AG04450 (cell line): ENCODE measurements at regions not wholly inside any gene's neighbourhood (a gene's known extent, or its start where the extent isn't known, plus 50 kb on each side); places are given as distances from the start of the nearest gene placed in this dataset.

Source experiments
- CTCF ChIA-PET: fragments of 300-600, 350-600 bp; formaldehyde crosslinking; extraction: SDS; loops from one replicate; lab custom pipeline; 2022; ENCODE audit warnings: antibody characterized with exemption, inconsistent platforms; lab: Charles Lee
- POLR2A ChIA-PET: fragments of 350-600 bp; formaldehyde crosslinking; extraction: SDS; loops from one replicate; lab custom pipeline; 2021; ENCODE audit warnings: antibody characterized with exemption, inconsistent platforms; lab: Yijun Ruan, JAX
- DNase-seq: peaks from one replicate; pipeline ENCODE4 v3.0.0-alpha.2; 2011; ENCODE audit warnings: low read depth, low spot score
- H3K27ac ChIP-seq: one replicate; pipeline ENCODE4 v1.5.1; 2012; ENCODE audit warnings: low read depth, low read length, control low read depth
- H3K27me3 ChIP-seq: one replicate; pipeline ENCODE4 v1.6.0; 2012; ENCODE audit warnings: low read length; ENCODE audit not compliant: control insufficient read depth, insufficient read depth
- H3K4me3 ChIP-seq: 2 replicates; pipeline ENCODE4 v1.5.1; 2011; ENCODE audit warnings: mild to moderate bottlenecking, low read depth, low read length, control low read depth
- H3K9me3 ChIP-seq: 2 replicates; pipeline ENCODE4 v1.5.1; 2012; ENCODE audit warnings: low read length; ENCODE audit not compliant: control insufficient read depth, insufficient read depth
- TF ChIP-seq, protein P1 (sequence below): IDR thresholded peaks from 2 replicates; pipeline ENCODE4 v1.5.1; 2011; ENCODE audit warnings: low read depth, low read length, control low read depth, inconsistent platforms

DNA sequence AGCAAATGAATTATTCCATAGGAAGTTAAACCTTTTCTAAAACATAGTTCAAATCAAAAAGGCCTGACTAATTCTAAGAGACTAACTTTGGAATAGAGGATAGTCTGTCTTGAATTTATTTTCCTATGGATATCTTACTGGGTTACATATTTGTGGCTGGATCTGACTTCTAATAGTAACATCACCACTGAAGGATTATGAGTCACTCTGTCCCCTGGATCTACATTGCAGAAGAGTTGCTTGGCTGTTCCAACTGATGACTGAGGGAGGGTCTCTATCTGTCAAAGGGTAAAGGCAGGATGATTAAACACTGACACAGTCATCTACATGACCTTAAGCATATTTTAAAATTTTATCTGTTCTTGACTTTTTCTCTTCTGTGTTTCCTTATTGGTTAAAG, 119.6 kb upstream of the FST start:
- Histone ChIP-seq H3K9me3 (no peaks in the 10 kb centered on the region), H3K4me3 (no peak overlapping the region), H3K27me3 (no peaks in the 10 kb centered on the region), H3K27ac (no peak overlapping the region)
- TF ChIP-seq, protein P1, sequence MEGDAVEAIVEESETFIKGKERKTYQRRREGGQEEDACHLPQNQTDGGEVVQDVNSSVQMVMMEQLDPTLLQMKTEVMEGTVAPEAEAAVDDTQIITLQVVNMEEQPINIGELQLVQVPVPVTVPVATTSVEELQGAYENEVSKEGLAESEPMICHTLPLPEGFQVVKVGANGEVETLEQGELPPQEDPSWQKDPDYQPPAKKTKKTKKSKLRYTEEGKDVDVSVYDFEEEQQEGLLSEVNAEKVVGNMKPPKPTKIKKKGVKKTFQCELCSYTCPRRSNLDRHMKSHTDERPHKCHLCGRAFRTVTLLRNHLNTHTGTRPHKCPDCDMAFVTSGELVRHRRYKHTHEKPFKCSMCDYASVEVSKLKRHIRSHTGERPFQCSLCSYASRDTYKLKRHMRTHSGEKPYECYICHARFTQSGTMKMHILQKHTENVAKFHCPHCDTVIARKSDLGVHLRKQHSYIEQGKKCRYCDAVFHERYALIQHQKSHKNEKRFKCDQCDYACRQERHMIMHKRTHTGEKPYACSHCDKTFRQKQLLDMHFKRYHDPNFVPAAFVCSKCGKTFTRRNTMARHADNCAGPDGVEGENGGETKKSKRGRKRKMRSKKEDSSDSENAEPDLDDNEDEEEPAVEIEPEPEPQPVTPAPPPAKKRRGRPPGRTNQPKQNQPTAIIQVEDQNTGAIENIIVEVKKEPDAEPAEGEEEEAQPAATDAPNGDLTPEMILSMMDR, result no peak
- DNase-seq, result peak; percentile 53
- ChIA-PET CTCF (no interaction called here), POLR2A (no interaction called here)

DNA sequence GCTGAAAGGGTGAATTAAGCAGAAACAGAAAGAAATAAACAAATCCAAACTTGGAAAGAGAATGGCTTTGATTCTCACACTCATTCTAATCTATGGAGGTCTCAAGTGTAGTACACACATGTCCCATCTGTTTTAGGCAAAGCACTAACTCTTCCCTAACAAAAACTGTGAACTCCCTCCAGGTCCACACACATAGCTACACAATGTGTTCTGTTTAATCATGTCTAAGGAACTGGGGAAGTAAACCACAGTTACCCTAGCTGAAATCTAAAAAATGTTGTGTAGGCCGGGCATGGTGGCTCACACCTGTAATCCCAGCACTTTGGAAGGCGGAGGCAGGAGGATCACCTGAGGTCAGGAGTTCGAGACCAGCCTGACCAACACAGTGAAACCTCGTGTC, 118.7 kb upstream of the FST start:
- H3K9me3 ChIP-seq, result no peaks in the 10 kb centered on the region
- TF ChIP-seq, protein P1, result no peak
- ChIA-PET POLR2A (interaction anchor here (0.6 kb wide), 1 partner anchor 1029 kb away, joined by 3 read pairs; no protein-coding TSS in a partner anchor), CTCF (no interaction called here)
- peak overlapping the region; percentile 74 for H3K27ac ChIP-seq
- H3K4me3 ChIP-seq, result no peak overlapping the region
- no peaks in the 10 kb centered on the region for H3K27me3 ChIP-seq
- DNase-seq, result no peak

DNA sequence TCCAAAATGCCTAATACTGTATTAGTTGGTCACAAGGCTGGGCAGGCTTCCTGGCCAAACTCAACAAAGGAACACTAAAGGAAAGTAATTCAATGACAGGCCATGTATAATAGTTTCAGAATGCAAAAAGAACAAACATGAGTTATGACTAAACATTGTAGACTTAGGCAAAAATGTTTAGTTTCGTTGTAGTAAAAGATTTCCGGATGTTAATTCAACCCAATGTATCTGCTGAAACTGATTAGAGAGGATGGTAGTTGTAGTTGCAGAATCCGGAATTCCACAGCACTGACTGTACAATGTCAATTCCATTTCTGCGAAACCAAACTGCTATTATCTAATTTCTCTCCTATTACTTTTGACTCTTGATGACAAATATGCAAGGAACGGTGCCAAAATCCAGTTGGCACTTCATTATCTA, 117.9 kb upstream of the FST start:
- Histone ChIP-seq H3K27ac (peak overlapping the region; percentile 74), H3K27me3 (no peaks in the 10 kb centered on the region), H3K9me3 (no peaks in the 10 kb centered on the region), H3K4me3 (no peak overlapping the region)
- TF ChIP-seq, protein P1, result no peak
- DNase-seq, result peak; percentile 77
- POLR2A ChIA-PET, result interaction anchor here (2.0 kb wide), 1 partner anchor 56 kb away, joined by 6 read pairs; no protein-coding TSS in a partner anchor
- CTCF ChIA-PET, result no interaction called here

DNA sequence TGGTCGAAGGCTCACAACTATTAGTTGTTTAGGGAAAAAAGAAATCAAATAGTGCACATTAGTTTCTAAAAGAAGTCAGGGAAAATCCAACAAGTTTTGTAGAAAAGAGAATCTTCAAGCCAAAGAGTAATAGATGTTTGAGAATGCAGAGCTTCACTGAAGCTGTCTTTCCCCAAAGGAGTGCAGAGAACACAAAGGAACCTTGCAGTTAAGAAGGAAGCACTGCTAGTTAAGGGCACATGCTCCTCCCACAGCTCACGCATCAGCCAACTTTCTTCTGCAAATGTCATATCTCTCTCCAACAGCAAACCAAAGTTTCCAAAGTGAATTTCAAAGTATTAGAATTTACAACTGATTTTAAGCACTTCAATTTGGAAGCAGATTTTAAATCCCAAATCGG, 116.4 kb upstream of the FST start:
- ChIA-PET CTCF (interaction anchor here (1.5 kb wide), 1 partner anchor 67 kb away, joined by 5 read pairs; no protein-coding TSS in a partner anchor), POLR2A (interaction anchor here (2.0 kb wide), 1 partner anchor 55 kb away, joined by 6 read pairs; no protein-coding TSS in a partner anchor)
- Histone ChIP-seq H3K27ac (no peak overlapping the region), H3K27me3 (no peaks in the 10 kb centered on the region), H3K4me3 (no peak overlapping the region), H3K9me3 (no peaks in the 10 kb centered on the region)
- no peak for DNase-seq
- TF ChIP-seq, protein P1, result no peak

DNA sequence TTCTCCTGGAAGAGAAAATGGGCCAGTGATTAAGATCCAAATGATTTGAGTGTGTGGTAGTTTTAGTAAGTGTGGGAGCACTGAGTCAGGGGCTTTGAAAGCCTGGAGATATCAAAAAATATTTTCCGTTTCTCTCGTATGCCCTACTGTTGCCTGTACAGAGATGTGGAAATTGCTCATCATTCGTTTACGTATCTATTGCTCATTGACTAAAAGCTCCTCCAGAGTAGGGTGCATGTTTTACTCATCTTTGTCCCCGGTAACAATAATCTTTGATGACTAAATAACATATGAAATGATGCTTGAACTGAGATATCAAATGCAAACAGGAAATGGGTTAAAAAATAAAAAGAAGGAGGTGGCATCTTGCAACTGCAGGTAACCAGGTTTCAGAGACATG, 114.2 kb upstream of the FST start:
- POLR2A ChIA-PET, result no interaction called here
- Histone ChIP-seq H3K4me3 (no peak overlapping the region), H3K27me3 (no peaks in the 10 kb centered on the region), H3K9me3 (no peaks in the 10 kb centered on the region), H3K27ac (no peak overlapping the region)
- CTCF ChIA-PET, result interaction anchor here (0.9 to 2.4 kb wide), 3 partner anchors 13 to 868 kb away, joined by 3 to 12 read pairs (median 3); no protein-coding TSS in a partner anchor
- no peak for DNase-seq
- TF ChIP-seq, protein P1, result no peak
